GM20431 (cell line): ENCODE measurements at regions not wholly inside any gene's neighbourhood (a gene's known extent, or its start where the extent isn't known, plus 50 kb on each side); places are given as distances from the start of the nearest gene placed in this dataset.

Experiments
- in situ Hi-C: fragments of 300-500 bp; cut with MseI, MboI; formaldehyde crosslinking; loops from one replicate; pipeline ENCODE4 v1.15.0; 2020; ENCODE audit warnings: low sequenced_read_pairs; ENCODE audit not compliant: unreplicated experiment

- in situ Hi-C loops = no loop called here
Measured at GRCh38 chr11:32005786-32006416, 85.0 kb upstream of the RCN1 start.

- in situ Hi-C loops = no loop called here
Measured at GRCh38 chr11:32003335-32003734, 87.5 kb upstream of the RCN1 start.

- in situ Hi-C loops = no loop called here
Measured at GRCh38 chr11:32002311-32002710, 88.6 kb upstream of the RCN1 start.

- in situ Hi-C loops = no loop called here
Measured at GRCh38 chr11:31997955-31998354, 92.9 kb upstream of the RCN1 start.

GRCh38 chr11:31996159-31996881 is 94.6 kb upstream of the RCN1 start:
- in situ Hi-C loops = no loop called here

- in situ Hi-C loops = no loop called here
Measured at GRCh38 chr11:31995525-31996094, 95.3 kb upstream of the RCN1 start.

- in situ Hi-C loops = no loop called here
Measured at GRCh38 chr11:31995032-31995431, 95.8 kb upstream of the RCN1 start.

- in situ Hi-C loops = no loop called here
Measured at GRCh38 chr11:31987118-31988005, 103.5 kb upstream of the RCN1 start.

GRCh38 chr11:31986201-31986889 is 104.5 kb upstream of the RCN1 start:
- in situ Hi-C loops = no loop called here

GRCh38 chr11:31981457-31981856 is 109.4 kb upstream of the RCN1 start:
- in situ Hi-C loops = no loop called here

GRCh38 chr11:31977343-31977742 is 113.5 kb upstream of the RCN1 start:
- in situ Hi-C loops = no loop called here

GRCh38 chr11:31974366-31975136 is 116.3 kb upstream of the RCN1 start:
- in situ Hi-C loops = loop anchor here (25.0 kb wide), 1 partner anchor 487 kb away; no protein-coding TSS in a partner anchor

GRCh38 chr11:31973172-31973571 is 117.7 kb upstream of the RCN1 start:
- in situ Hi-C loops = loop anchor here (25.0 kb wide), 1 partner anchor 486 kb away; no protein-coding TSS in a partner anchor

- in situ Hi-C loops = loop anchor here (25.0 kb wide), 1 partner anchor 485 kb away; no protein-coding TSS in a partner anchor
Measured at GRCh38 chr11:31972623-31973022, 118.3 kb upstream of the RCN1 start.

GRCh38 chr11:31969359-31969702 is 121.5 kb upstream of the RCN1 start:
- in situ Hi-C loops = loop anchor here (25.0 kb wide), 1 partner anchor 482 kb away; no protein-coding TSS in a partner anchor

GRCh38 chr11:31968461-31969358 is 122.2 kb upstream of the RCN1 start:
- in situ Hi-C loops = loop anchor here (25.0 kb wide), 1 partner anchor 481 kb away; no protein-coding TSS in a partner anchor

- in situ Hi-C loops = loop anchor here (25.0 kb wide), 1 partner anchor 480 kb away; no protein-coding TSS in a partner anchor
Measured at GRCh38 chr11:31967404-31968130, 123.3 kb upstream of the RCN1 start.
